GM19023 (cell line): ENCODE measurements at regions not wholly inside any gene's neighbourhood (a gene's known extent, or its start where the extent isn't known, plus 50 kb on each side); places are given as distances from the start of the nearest gene placed in this dataset.
"Not testable (repeated sequence)": the region's sequence is repeated elsewhere in the genome, so short reads cannot be mapped to it uniquely, and the experiment has no call there.

Experiments used
- ATAC-seq: cut with Tn5 transposase; IDR thresholded peaks from one replicate; pipeline ENCODE4 v1.9.1; 2021; ENCODE audit warnings: mild to moderate bottlenecking, moderate library complexity; ENCODE audit not compliant: unreplicated experiment

DNA sequence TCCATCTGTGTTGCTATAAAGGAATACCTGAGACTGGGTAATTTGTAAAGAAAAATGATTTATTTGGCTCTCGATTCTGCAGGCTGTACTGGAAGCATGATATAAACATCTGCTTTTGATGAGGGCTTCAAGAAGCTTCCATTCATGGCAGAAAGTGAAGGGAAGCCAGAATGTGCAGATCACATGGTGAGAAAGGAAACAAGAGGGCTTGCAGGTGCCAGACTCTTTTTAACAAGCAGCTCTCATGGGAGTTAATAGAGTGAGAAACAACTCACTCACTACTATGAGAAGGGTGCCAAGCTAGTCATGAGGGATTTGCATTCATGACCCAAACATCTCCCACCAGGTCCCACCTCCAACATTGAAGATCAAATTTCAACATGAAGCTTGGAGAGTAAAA lies 247.2 kb downstream of the ZIC4 start:
- ATAC-seq: no peak

DNA sequence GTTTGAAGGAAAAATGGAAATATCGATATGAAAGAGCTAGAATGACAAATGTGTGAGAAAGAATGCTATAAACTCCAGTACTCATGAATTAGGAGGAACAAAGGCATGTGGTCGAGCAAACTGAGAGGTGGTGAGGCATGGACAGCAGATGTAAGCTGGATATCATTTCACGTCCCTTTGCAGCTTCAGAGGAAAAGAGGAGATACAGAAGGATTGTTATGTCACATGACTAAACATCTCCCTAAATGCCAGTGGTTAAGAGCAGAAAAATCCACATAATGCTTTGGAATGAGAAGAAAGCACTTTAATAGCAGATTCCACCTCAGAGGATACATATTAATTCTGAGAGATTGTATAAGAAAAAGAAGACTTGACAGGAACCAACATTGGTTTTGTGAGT lies 248.7 kb downstream of the ZIC4 start:
- no peak for ATAC-seq

DNA sequence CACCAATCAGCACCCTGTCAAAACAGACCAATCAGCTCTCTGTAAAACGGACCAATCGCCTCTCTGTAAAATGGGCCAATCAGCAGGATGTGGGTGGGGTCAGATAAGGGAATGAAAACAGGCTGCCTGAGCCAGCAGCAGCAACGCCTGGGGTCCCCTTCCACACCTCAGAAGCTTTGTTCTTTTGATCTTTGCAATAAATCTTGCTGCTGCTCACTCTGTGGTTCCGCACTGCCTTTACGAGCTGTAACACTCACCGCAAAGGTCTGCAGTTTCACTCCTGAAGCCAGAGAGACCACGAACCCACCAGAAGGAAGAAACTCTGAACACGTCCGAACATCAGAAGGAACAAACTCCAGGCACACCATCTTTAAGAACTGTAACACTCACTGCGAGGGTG lies 251.4 kb downstream of the ZIC4 start:
- not testable (repeated sequence) for ATAC-seq

DNA sequence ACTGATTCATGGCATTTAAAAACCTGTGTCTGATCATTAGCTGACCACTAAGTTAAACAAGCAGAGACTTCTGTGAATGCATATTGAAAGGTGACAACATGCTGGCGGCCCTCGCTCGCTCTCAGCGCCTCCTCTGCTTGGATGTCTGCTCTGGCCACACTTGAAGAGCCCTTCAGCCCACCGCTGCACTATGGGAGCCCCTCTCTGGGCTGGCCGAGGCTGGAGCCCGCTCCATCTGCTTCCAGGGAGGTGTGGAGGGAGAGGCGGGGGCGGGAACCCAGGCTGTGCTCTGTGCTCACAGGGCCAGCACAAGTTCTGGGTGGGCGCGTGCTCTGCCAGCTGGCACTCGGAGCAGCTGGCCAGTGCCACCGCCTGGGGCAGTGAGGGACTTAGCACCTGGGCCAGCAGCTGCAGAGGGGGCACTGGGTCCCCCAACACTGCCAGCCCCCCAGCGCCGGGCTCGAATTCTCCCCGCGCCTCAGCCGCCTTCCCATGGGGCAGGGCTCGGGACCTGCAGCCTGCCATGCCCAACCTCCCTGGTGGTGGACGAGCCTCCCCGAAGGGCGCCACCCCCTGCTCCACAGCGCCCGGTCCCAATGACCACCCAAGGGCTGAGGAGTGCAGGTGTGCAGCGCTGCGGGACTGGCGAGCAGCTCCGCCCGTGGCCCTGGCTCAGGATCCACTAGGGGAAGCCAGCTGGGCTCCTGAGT lies 252.4 kb downstream of the ZIC4 start:
- ATAC-seq: no peak

DNA sequence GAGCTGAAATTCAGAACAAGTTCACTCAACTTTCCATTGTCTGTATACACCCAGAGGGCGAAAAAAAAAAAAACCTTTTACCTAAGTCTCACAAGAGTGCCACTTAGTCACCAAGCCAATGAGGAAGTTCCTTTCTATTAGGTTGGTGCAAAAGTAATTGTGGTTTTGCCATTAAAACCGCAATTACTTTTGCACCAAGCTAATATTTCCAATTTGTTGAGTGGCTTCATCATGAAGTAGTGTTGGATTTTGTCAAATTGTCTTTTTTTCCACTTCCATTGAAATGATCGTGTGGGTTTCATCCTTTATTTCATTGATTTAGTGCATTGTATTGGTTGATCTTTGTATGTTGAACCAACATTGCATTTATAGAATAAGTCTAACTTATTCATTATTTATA lies 253.9 kb downstream of the ZIC4 start:
- ATAC-seq: no peak

DNA sequence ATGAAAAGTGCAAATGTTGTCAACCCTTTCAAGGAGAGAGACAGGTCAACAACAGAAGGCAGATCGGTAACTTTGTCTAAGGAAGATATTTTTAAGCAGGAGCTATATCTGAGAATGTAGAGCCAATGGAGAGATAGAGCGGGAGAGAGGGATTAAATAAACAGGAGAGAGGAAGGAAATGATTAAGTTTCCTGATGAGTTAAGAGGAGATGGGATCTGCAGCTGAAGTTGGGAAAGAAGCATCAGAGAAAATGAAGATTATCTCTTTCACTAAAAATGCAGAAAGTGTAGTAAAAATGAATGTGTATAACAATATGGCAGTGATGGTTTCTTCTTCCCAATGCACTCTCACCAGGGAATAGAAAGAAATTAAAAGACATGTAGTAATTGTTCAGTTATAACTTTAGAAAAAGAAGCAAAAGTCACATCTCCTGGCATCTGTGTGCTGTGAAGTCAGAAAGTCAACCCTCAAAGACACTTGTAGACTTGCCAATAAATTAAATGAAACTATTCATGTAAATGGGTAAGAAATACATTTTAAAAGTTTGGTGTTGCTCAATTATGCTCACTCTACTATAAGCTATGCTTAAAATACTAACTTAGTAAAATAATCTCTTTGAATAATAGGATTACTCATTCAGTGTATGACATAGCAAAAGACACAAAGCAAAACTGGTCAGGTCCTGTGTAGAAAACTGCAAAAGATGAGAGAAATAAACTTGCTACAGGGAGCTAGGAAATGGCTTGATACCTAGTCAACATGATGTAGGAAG lies 264.6 kb downstream of the ZIC4 start:
- no peak for ATAC-seq

DNA sequence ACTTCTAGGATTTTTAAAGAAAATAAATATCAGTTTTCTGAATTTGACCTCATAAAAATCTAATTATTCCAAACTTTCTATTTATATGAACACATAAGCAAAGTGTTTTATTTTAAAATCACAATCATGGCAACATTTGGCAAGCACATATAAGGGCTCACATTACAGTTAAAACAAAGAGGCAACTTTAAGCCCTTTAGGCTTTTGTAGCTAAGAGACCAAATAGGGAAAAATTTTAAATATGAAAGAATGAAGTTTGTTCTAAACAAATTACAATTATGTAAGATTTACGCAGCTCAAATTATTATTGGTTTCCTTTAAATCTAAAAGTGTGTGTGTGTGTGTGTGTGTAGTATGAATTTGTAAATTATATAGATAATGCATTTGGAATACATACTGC lies 267.0 kb downstream of the ZIC4 start:
- no peak for ATAC-seq

DNA sequence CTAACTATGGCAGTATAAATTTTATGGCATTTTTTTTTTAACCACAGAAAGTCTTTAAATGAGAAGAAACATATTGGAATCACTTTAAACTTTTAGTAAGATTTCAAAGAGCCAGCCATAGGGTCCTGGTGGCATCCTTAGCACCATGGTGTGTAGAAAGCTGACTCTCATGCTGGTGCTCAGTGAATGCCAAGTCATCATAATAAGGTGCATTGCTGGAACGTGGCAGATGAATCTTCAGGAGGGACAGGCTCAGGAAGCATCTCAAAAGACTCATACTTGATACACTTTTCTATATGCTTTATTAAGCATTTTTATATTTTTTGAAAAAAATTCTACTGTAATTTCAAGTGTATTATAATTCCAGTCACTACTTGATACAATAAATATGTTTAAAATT lies 274.2 kb downstream of the ZIC4 start:
- ATAC-seq: no peak

DNA sequence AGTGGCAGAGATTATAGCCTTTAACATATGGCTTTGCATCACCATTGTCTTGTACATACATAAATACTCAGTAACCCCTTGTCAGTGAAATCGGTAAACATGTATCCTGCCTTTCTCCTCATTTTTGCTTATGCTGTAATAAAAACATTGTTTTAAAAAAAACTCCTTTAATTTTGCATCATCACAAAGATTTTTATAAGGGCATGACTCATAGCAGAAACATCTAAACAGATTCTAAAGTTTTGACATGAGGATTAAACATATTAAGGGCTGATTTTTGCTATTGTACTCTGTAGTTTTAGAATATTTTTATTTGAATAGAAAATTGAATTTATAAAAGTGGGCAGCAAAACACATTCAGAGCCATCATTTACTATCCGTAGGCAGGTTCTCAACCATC lies 275.9 kb downstream of the ZIC4 start:
- ATAC-seq: no peak

DNA sequence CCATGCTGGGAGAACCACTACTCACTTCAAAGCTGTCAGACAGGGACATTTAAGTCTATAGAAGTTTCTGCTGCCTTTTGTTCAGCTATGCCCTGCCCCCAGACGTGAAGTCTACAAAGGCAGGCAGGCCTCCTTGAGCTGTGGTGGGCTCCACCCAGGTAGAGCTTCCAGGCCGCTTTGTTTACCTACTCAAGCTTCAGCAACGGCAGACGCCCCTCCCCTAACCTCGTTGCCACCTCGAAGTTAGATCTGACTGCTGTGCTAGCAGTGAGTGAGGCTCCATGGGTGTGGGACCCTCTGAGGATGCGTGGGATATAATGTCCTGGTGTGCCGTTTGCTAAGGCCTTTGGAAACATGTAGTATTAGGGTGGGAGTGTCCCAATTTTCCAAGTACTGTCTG lies 276.7 kb downstream of the ZIC4 start:
- no peak for ATAC-seq

DNA sequence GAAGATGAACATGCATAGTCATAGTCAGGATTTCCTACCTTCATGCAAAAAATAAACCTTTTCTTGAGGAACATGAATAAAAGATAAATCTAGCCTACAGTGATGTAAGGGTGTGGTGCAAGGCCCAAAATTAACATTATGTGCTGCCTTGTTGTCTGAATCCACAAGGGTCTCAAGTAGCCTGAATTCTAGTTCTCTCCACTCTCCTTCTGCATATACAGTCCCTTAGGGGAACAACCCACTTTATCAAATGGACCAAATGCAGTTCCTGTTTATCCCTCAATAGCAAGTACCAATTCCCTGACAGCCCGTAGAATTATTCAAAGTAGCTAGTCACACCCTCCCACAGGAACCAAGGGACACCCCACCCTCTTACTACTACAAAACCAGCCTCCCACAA lies 284.0 kb downstream of the ZIC4 start:
- ATAC-seq: no peak

DNA sequence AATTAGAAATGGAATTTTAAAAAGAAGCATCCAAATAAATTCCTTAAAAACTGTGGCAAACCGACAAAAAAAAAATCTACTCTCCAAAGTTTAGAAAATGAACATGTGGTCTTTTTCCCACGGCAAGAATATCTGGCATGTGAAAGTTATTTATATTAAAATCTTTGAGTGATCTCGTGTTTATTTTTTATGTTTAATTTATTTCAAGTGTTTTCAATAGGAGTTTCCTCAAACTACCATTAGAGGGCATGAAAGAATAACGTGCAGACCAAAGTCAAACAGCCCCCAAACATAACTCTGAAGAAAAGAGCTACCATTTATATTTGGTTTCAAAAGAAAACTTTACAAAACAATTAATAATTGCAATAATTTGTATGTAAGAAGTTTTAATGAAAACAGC lies 286.4 kb downstream of the ZIC4 start:
- ATAC-seq: no peak

DNA sequence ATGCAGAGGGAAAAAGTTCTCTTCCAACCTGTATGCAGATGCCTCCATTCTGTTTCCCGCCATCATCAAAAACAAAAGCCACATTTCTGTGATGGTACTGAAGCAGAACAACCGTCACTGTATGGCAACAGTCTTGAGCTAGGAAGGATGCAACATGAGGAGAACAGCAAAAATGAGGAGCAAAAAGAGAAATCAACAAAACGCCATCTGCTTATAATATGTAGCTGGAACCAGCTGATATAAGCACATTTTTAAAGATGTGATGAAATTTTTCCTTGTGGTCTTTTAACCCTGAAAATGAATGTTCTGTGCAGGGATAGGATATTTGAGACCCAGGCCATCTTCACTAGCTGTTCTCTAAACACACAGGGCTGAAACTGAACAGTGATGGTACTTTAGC lies 287.0 kb downstream of the ZIC4 start:
- no peak for ATAC-seq

DNA sequence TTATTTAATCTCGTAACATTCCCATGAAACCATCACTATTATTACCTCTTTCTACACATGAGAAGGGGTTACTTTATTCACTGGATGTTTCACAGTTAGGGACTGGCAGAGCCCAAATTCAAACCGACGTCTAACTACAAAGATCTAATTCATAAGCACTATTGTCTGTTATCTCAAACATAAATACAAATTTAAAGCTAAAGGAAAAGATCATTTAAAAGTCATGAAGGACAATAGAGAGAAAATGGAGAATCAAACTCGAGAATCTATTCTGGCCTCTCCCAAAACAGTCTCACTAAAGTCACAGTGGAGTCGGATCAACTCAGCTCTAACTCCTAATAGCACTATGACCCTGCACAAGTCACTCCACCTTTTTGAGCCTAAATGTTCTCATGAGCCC lies 287.7 kb downstream of the ZIC4 start:
- ATAC-seq: no peak

DNA sequence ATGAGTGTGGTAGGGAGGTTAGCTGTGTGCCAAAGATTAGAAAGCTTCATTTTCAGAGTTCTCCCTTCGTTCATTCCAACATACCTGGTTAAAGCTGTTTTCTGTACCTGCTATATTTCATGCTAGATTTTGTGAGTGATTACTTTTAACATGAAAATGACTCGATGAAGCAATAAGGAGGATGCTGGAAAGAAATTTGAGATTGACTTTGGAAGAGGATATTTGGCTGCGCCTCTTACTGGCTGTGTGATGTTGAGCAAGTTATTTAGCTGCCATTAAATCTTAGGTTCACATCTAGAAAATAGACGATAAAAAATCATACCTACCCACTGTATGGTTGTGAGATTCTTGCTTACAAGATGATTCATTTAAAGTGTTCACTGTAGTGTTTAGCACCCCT lies 288.7 kb downstream of the ZIC4 start:
- no peak for ATAC-seq

DNA sequence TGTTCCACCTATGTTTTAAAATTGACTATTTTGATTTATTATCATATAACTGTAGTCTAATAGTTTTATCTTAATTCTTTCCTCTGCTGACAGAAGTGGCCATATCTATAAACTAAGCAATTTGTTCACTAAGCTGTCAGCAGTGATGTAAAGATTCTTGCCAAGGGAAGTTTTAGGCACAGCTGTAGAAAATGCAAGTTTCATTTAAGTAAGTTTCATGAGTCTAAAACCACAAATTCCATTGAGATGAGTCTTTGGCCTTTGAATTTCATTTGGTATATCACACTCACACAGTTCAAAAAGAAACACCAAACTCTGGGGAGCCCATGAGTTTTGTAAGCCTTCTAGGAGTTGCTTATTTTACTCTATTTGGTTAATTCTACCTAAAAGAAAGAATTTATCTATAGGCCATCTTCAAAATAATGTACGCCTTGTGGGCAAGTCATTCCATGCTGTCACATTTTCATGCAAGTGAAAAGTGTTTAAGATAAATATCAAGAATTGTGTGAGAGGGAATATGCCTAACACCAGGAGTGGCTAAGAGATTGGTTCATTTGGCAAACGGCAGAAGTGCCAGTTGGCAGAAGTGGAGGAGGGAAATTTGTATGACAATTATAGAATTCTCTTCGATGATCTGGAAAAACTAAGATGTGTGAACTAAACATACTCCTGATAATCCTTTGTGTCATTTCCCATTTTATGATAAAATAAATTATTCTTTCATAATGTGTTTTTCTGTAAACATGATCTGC lies 292.9 kb downstream of the ZIC4 start:
- ATAC-seq: no peak

DNA sequence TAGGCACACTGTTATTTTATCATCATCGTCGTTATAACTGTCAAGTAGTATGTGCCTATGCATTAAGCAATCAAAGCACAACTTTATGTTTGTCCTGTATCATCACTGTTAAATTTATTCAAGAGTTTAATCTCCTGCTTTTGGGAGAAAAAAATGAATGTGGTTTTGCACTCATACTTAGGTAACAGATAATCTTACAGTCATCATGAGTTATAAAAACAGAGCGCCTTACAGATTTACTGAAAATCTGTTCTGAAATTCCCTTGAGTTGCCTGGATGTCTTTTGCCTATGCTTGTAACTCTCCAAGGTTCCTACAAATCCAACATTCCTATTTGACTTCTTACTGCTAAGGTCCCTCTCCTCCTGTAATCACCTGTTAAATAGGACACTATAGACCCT lies 307.3 kb downstream of the ZIC4 start:
- ATAC-seq: no peak

DNA sequence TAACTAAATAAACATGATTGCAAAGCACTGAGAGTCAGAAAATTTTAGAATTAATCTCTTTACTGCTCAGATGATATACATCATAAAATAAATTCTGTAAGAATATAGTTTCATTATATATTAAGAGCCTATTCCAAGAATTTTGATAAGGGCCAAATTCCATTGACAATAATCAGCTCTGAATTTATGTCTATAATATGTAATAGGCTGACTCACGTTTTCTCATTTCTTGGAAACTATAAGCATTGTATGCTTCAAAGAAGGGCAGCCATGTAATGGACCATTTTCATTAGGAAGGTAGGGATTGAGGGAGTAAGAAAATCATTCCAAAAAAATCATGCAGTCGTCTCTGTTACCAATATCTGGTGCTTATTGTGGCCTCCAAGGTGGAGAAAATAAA lies 315.9 kb downstream of the ZIC4 start:
- no peak for ATAC-seq

DNA sequence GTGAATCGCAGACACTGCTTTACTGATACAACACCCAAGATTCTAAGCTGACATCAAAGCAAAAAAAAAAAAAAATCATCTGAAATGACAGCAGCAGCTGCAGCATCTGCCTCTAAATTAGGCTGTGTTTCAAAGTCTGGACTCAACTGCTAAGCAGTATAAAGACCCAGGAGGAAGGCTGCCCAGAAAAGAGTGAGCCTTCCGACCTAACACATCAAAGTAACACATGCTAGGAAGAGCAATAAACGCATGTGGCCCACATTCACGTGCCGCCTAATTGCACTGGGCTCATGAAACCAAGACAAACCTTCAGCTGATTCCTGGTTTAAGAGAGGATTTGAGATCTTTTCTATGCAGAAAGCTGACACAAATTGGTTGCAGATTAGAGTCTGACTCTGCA lies 317.1 kb downstream of the ZIC4 start:
- no peak for ATAC-seq

DNA sequence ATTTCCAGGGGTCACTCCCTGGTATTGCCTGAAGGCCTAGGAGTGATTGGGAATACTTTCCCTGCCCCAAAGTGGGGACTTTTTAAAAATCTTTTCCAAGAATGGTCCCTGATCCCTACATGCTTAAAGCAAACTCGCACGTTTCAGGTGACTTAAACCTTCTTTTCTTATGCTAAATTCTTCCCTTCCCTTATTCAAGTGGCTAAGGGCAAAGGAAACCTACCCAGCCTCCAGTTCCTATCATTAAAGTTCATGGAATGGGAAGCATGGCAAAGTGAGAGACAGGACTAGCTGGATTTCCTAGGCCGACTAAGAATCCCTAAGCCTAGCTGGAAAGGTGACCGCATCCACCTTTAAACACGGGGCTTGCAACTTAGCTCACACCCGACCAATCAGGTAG lies 346.8 kb downstream of the ZIC4 start:
- not testable (repeated sequence) for ATAC-seq

DNA sequence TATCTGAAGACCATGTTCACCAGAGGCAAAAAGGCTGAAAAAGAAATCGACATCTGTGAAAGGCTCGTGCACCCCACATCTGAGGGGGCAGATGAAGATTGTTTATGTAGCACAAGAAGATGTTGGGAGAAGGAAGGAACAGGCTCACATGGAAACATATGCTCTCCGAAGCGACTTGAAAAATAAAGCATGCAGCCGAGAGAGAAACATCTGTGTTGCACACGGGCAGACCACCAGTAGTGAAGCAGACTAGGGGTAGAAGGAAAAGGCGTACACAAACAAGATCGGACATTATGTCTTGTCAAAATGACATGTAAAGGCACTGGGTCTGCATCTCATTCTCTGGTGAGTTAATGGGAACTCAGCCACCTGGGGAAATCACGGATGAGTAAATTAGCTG lies 356.5 kb downstream of the ZIC4 start:
- no peak for ATAC-seq

DNA sequence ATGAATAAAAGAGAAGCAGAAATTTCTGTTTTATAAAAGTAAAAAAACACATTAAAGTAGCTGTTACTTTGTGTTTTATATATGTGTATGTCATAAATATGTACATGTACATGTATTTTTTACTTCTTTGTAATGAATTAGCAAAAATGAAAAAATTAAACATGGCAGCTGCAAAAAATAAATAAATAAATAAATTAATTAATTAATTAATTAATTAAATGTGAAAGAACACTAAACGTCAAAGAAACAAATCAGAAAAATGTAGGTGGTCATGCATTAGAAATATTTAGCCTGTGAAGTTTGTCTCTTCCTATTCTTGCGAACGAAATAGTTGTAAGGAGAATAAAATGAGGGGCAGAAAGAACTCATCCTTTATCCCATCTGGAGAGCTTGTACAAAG lies 357.0 kb downstream of the ZIC4 start:
- no peak for ATAC-seq
